ENCODE measurements at regions not wholly inside any gene's neighbourhood (a gene's known extent, or its start where the extent isn't known, plus 50 kb on each side); places are given as distances from the start of the nearest gene placed in this dataset.

GRCh38 chr1:221948459-221948858 is 206.6 kb upstream of the DUSP10 start:
- no peaks in the 10 kb centered on the region for H3K4me1 Mint-ChIP-seq (ENCODE audit: low read depth, unreplicated experiment)
- peaks cover 2% of the 10 kb centered on the region for H3K27me3 Mint-ChIP-seq (ENCODE audit: unreplicated experiment)
- no peak overlapping the region for H3K4me3 Mint-ChIP-seq (ENCODE audit: unreplicated experiment)
- H3K36me3 Mint-ChIP-seq (ENCODE audit: unreplicated experiment), result peaks cover 18% of the 10 kb centered on the region
- no peak for TF ChIP-seq CTCF (IDR thresholded peaks at IDR 0.05; ENCODE audit: partially characterized antibody, unreplicated experiment)
- H3K27ac Mint-ChIP-seq (ENCODE audit: unreplicated experiment), result no peak overlapping the region
- peaks cover 6% of the 10 kb centered on the region for H3K9me3 Mint-ChIP-seq (ENCODE audit: unreplicated experiment)
- no peak for DNase-seq

GRCh38 chr1:221947731-221948130 is 205.8 kb upstream of the DUSP10 start:
- H3K9me3 Mint-ChIP-seq (ENCODE audit: unreplicated experiment), result peaks cover 6% of the 10 kb centered on the region
- TF ChIP-seq CTCF (IDR thresholded peaks at IDR 0.05; ENCODE audit: partially characterized antibody, unreplicated experiment), result no peak
- no peak for DNase-seq
- no peaks in the 10 kb centered on the region for H3K4me1 Mint-ChIP-seq (ENCODE audit: low read depth, unreplicated experiment)
- no peak overlapping the region for H3K27ac Mint-ChIP-seq (ENCODE audit: unreplicated experiment)
- peaks cover 18% of the 10 kb centered on the region for H3K36me3 Mint-ChIP-seq (ENCODE audit: unreplicated experiment)
- H3K4me3 Mint-ChIP-seq (ENCODE audit: unreplicated experiment), result no peak overlapping the region
- peaks cover 2% of the 10 kb centered on the region for H3K27me3 Mint-ChIP-seq (ENCODE audit: unreplicated experiment)

GRCh38 chr1:221946768-221947167 is 204.9 kb upstream of the DUSP10 start:
- H3K4me3 Mint-ChIP-seq (ENCODE audit: unreplicated experiment), result no peak overlapping the region
- peaks cover 2% of the 10 kb centered on the region for H3K27me3 Mint-ChIP-seq (ENCODE audit: unreplicated experiment)
- peaks cover 6% of the 10 kb centered on the region for H3K9me3 Mint-ChIP-seq (ENCODE audit: unreplicated experiment)
- TF ChIP-seq CTCF (IDR thresholded peaks at IDR 0.05; ENCODE audit: partially characterized antibody, unreplicated experiment), result no peak
- H3K4me1 Mint-ChIP-seq (ENCODE audit: low read depth, unreplicated experiment), result no peaks in the 10 kb centered on the region
- H3K27ac Mint-ChIP-seq (ENCODE audit: unreplicated experiment), result no peak overlapping the region
- no peak for DNase-seq
- H3K36me3 Mint-ChIP-seq (ENCODE audit: unreplicated experiment), result peaks cover 18% of the 10 kb centered on the region

GRCh38 chr1:221945669-221946068 is 203.8 kb upstream of the DUSP10 start:
- Mint-ChIP-seq H3K4me1 (ENCODE audit: low read depth, unreplicated experiment) (no peaks in the 10 kb centered on the region), H3K27ac (ENCODE audit: unreplicated experiment) (no peak overlapping the region), H3K27me3 (ENCODE audit: unreplicated experiment) (peaks cover 2% of the 10 kb centered on the region), H3K36me3 (ENCODE audit: unreplicated experiment) (peaks cover 18% of the 10 kb centered on the region), H3K4me3 (ENCODE audit: unreplicated experiment) (no peak overlapping the region), H3K9me3 (ENCODE audit: unreplicated experiment) (peaks cover 6% of the 10 kb centered on the region)
- TF ChIP-seq CTCF (IDR thresholded peaks at IDR 0.05; ENCODE audit: partially characterized antibody, unreplicated experiment), result no peak
- DNase-seq, result no peak

- H3K27me3 Mint-ChIP-seq (ENCODE audit: unreplicated experiment), result peaks cover 5% of the 10 kb centered on the region
- no peak for TF ChIP-seq CTCF (IDR thresholded peaks at IDR 0.05; ENCODE audit: partially characterized antibody, unreplicated experiment)
- peaks cover 9% of the 10 kb centered on the region for H3K4me1 Mint-ChIP-seq (ENCODE audit: low read depth, unreplicated experiment)
- no peak overlapping the region for H3K4me3 Mint-ChIP-seq (ENCODE audit: unreplicated experiment)
- no peak for DNase-seq
- H3K9me3 Mint-ChIP-seq (ENCODE audit: unreplicated experiment), result peaks cover 9% of the 10 kb centered on the region
- H3K27ac Mint-ChIP-seq (ENCODE audit: unreplicated experiment), result no peak overlapping the region
- H3K36me3 Mint-ChIP-seq (ENCODE audit: unreplicated experiment), result peaks cover 18% of the 10 kb centered on the region
Measured at GRCh38 chr1:221944247-221944870, 202.5 kb upstream of the DUSP10 start.
